ENCODE measurements at regions not wholly inside any gene's neighbourhood (a gene's known extent, or its start where the extent isn't known, plus 50 kb on each side); places are given as distances from the start of the nearest gene placed in this dataset.

GRCh38 chr1:8213676-8214075, 104.2 kb upstream of the SLC45A1 start:
- Histone ChIP-seq H3K4me2 (ENCODE audit: low read length) (no peak overlapping the region), H3K36me3 (ENCODE audit: control insufficient read depth, low read length) (no peaks in the 10 kb centered on the region), H3K9me3 (ENCODE audit: control insufficient read depth, insufficient read depth, low read length) (no peaks in the 10 kb centered on the region), H3K79me2 (ENCODE audit: control insufficient read depth, low read length) (no peaks in the 10 kb centered on the region), H4K20me1 (ENCODE audit: control insufficient read depth, insufficient read depth, low read depth, low read length) (no peaks in the 10 kb centered on the region), H3K4me3 (ENCODE audit: low read length) (no peak overlapping the region), H3F3A (ENCODE audit: control insufficient read depth, insufficient read depth) (no peaks in the 10 kb centered on the region), H3K4me1 (ENCODE audit: control insufficient read depth, low read length) (no peaks in the 10 kb centered on the region), H3K9me2 (replicated peaks; ENCODE audit: control insufficient read depth, low read length) (no peaks in the 10 kb centered on the region), H3K27me3 (ENCODE audit: control insufficient read depth, low read length) (no peaks in the 10 kb centered on the region), H3K27ac (ENCODE audit: low read depth, low read length) (no peak overlapping the region)
- TF ChIP-seq CTCF (IDR thresholded peaks at IDR 0.05; ENCODE audit: low read depth, low read length, poor library complexity, severe bottlenecking): no peak
- TF ChIP-seq EZH2phosphoT487 (IDR thresholded peaks at IDR 0.05; ENCODE audit: borderline replicate concordance, low read length): no peak

- H3K27me3 ChIP-seq (ENCODE audit: control insufficient read depth, low read length): no peaks in the 10 kb centered on the region
- no peaks in the 10 kb centered on the region for H4K20me1 ChIP-seq (ENCODE audit: control insufficient read depth, insufficient read depth, low read depth, low read length)
- no peaks in the 10 kb centered on the region for H3K4me1 ChIP-seq (ENCODE audit: control insufficient read depth, low read length)
- H3K79me2 ChIP-seq (ENCODE audit: control insufficient read depth, low read length): no peaks in the 10 kb centered on the region
- H3K9me2 ChIP-seq (replicated peaks; ENCODE audit: control insufficient read depth, low read length): no peaks in the 10 kb centered on the region
- no peak overlapping the region for H3K27ac ChIP-seq (ENCODE audit: low read depth, low read length)
- H3K36me3 ChIP-seq (ENCODE audit: control insufficient read depth, low read length): no peaks in the 10 kb centered on the region
- no peaks in the 10 kb centered on the region for H3F3A ChIP-seq (ENCODE audit: control insufficient read depth, insufficient read depth)
- H3K4me3 ChIP-seq (ENCODE audit: low read length): no peak overlapping the region
- TF ChIP-seq EZH2phosphoT487 (IDR thresholded peaks at IDR 0.05; ENCODE audit: borderline replicate concordance, low read length): no peak
- TF ChIP-seq CTCF (IDR thresholded peaks at IDR 0.05; ENCODE audit: low read depth, low read length, poor library complexity, severe bottlenecking): no peak
- no peaks in the 10 kb centered on the region for H3K9me3 ChIP-seq (ENCODE audit: control insufficient read depth, insufficient read depth, low read length)
- no peak overlapping the region for H3K4me2 ChIP-seq (ENCODE audit: low read length)
These were observed 104.8 kb upstream of the SLC45A1 start for GRCh38 chr1:8213136-8213535.

GRCh38 chr1:8212580-8213031, 105.3 kb upstream of the SLC45A1 start:
- Histone ChIP-seq H3K4me1 (ENCODE audit: control insufficient read depth, low read length) (no peaks in the 10 kb centered on the region), H4K20me1 (ENCODE audit: control insufficient read depth, insufficient read depth, low read depth, low read length) (no peaks in the 10 kb centered on the region), H3K4me2 (ENCODE audit: low read length) (no peak overlapping the region), H3K27me3 (ENCODE audit: control insufficient read depth, low read length) (no peaks in the 10 kb centered on the region), H3K4me3 (ENCODE audit: low read length) (no peak overlapping the region), H3K9me2 (replicated peaks; ENCODE audit: control insufficient read depth, low read length) (no peaks in the 10 kb centered on the region), H3F3A (ENCODE audit: control insufficient read depth, insufficient read depth) (no peaks in the 10 kb centered on the region), H3K9me3 (ENCODE audit: control insufficient read depth, insufficient read depth, low read length) (no peaks in the 10 kb centered on the region), H3K79me2 (ENCODE audit: control insufficient read depth, low read length) (no peaks in the 10 kb centered on the region), H3K36me3 (ENCODE audit: control insufficient read depth, low read length) (no peaks in the 10 kb centered on the region), H3K27ac (ENCODE audit: low read depth, low read length) (no peak overlapping the region)
- TF ChIP-seq EZH2phosphoT487 (IDR thresholded peaks at IDR 0.05; ENCODE audit: borderline replicate concordance, low read length): no peak
- no peak for TF ChIP-seq CTCF (IDR thresholded peaks at IDR 0.05; ENCODE audit: low read depth, low read length, poor library complexity, severe bottlenecking)
